GM10266 (cell line): ENCODE measurements at regions not wholly inside any gene's neighbourhood (a gene's known extent, or its start where the extent isn't known, plus 50 kb on each side); places are given as distances from the start of the nearest gene placed in this dataset.

Experiments used
- DNase-seq: peaks from one replicate; pipeline ENCODE4 v3.0.0; 2012; ENCODE audit errors: extremely low spot score
- TF ChIP-seq, protein P1 (sequence below): IDR thresholded peaks from 2 replicates; pipeline ENCODE4 v1.5.1; 2012; ENCODE audit warnings: mild to moderate bottlenecking, low read depth; ENCODE audit not compliant: control insufficient read depth, insufficient read depth; ENCODE audit errors: missing control alignments

DNA sequence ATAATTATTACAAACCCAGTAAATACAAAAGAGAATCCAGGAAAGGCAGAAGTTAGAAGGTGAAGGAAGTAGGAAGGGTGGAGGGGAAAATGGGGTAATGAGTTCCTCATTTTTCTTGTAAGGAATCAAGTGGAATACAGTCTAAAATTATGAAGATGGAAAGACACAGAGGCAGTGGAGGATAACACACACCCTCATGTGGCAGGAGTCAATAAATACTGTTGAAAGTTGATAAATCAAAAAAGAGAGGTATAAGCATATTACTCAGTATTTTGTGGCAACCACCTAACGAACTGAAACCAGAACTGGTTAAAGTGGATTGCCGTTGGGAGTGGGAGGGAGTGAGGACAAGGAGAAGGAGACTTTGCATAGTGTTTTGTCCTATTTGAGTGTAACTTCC is 78.6 kb upstream of the SLC44A3 start:
- no peak for DNase-seq
- TF ChIP-seq, protein P1, sequence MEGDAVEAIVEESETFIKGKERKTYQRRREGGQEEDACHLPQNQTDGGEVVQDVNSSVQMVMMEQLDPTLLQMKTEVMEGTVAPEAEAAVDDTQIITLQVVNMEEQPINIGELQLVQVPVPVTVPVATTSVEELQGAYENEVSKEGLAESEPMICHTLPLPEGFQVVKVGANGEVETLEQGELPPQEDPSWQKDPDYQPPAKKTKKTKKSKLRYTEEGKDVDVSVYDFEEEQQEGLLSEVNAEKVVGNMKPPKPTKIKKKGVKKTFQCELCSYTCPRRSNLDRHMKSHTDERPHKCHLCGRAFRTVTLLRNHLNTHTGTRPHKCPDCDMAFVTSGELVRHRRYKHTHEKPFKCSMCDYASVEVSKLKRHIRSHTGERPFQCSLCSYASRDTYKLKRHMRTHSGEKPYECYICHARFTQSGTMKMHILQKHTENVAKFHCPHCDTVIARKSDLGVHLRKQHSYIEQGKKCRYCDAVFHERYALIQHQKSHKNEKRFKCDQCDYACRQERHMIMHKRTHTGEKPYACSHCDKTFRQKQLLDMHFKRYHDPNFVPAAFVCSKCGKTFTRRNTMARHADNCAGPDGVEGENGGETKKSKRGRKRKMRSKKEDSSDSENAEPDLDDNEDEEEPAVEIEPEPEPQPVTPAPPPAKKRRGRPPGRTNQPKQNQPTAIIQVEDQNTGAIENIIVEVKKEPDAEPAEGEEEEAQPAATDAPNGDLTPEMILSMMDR = no peak

- TF ChIP-seq, protein P1 = no peak
- no peak for DNase-seq
These were observed 80.6 kb upstream of the SLC44A3 start for GRCh38 chr1:94739521-94740061.

DNA sequence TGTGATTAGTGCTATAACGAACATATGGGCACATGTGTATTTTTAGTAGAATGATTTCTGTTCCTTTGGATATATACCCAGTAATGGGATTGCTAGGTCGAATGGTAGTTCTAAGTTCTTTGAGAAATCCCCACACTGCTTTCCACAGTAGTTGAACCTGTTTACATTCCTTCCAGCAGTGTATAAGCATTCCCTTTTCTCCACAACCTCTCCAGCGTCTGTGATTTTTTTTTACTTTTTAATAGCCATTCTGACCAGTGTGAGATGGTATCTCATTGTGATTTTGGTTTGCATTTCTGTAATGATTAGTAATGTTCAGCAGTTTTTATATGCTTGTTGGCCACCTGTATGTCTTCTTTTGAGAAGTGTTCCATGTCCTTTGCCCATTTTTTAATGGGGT is 81.8 kb upstream of the SLC44A3 start:
- TF ChIP-seq, protein P1 = no peak
- DNase-seq = no peak

DNA sequence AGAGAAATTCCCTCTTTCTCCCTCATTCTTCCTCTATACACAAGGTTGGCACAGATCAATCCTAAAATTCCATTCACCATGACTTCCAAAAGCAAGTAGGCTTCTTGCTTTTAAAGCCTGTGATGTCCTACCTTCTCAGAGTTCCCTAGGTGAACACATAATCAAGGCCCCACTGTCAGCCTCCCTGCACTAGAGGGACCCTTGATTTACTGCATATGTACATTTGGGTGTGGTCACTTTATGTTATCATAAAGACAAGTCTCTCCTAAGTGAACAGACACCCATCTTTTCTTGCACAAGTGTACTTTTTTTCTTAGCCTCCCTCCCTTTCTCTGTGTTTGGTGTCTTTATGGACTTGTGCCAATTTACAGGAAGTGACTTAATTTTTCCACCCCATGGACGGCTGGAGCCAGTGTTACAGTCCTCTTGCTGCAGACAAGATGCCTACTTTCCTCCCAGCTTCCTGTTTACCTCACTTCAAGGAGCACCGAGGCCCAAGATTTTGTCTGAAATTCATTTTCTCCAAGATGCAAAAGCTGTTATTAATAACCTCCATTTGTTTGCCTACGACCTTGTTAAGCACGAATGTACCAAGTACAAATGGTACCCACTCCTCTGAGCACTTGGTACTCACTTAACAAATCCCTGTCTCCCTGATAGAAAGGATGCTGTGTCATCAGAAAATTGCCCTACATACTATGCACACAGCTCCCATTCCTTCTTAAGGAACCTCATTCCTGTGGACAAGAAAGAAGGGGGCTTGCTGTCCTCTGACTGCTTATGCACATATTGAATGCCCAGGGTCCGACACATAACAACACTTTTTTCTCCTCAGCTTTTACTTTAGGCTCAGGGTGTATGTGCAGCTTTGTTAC is 82.8 kb upstream of the SLC44A3 start:
- DNase-seq = no peak
- TF ChIP-seq, protein P1 = no peak

DNA sequence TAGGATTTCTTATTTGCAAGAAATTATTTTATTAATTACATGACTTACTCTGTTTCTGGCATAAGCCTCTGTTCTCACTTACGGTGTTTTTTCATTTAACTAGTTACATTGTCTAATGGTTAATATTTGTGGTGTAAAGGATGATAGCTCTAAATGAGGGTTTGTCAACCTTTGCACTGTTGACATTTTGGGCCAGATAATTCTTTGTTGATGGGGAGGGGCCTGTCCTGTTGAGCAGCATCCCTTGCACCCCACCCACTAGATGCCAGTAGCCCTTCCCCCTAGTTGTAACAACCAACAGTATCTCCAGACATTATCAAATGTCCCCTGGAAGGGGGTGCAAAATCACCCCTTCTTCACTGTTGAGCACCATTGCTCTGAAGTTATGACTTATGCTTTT is 83.6 kb upstream of the SLC44A3 start:
- DNase-seq = no peak
- TF ChIP-seq, protein P1 = no peak

DNA sequence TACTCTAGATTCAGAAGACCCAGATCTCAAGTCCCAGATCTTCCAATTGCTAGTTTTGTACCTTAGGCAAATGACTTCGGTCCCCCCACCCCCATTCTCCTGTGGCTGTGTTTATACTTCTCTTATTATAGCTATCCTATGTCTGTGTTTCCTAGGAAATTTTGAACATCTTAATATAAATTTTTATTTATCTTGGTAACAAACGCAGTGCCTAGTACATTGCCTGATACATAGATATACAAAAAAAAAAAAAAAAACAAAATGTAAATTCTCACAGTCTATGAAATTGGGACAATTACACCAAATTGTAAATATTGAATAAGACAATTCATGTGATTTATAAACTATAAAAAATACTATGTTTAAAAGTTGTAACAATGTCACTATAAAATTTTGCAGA is 84.1 kb upstream of the SLC44A3 start:
- TF ChIP-seq, protein P1 = no peak
- DNase-seq = no peak
